ENCODE measurements at regions not wholly inside any gene's neighbourhood (a gene's known extent, or its start where the extent isn't known, plus 50 kb on each side); places are given as distances from the start of the nearest gene placed in this dataset.

GRCh38 chr5:93249651-93250289 lies 331.2 kb downstream of the NR2F1-AS1 start:
- no peak for DNase-seq
- no peak overlapping the region for H3K4me3 Mint-ChIP-seq
- no peak for ATAC-seq (ENCODE audit: low read depth in 2 of 2)
- H3K36me3 Mint-ChIP-seq, result no peaks in the 10 kb centered on the region
- peaks cover 0 to 5% (median 0%) of the 10 kb centered on the region in 7 donors for H3K9me3 Mint-ChIP-seq
- H3K4me1 Mint-ChIP-seq, result no peaks in the 10 kb centered on the region
- no peak overlapping the region for H3K27ac Mint-ChIP-seq
- no peaks in the 10 kb centered on the region for H3K27me3 Mint-ChIP-seq

DNA sequence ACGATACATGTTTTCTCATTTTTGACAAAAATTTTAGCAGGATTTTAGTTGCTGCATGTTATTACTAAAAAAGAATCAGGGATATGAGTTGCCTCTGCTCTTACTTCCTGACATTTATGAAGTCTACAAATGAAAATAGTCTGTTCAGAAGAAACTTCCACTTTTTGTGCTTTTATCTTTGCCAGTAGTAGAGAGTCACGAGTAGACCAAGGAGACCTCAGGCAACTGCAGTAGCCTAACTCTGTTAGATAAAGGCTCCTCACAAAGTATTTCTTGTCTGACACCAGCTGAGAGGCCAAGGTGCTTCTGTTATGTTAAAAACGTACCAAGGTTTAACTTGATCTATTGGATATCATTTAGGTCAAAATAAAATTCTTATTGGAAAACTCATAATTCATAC lies 333.9 kb downstream of the NR2F1-AS1 start:
- Mint-ChIP-seq H3K27ac (peak overlapping the region in 1 of 6 donors; percentile 21), H3K9me3 (no peaks in the 10 kb centered on the region), H3K4me1 (no peaks in the 10 kb centered on the region), H3K27me3 (no peaks in the 10 kb centered on the region), H3K4me3 (no peak overlapping the region), H3K36me3 (no peaks in the 10 kb centered on the region)
- DNase-seq (no peak), ATAC-seq (ENCODE audit: low read depth in 2 of 2) (no peak)

- H3K36me3 Mint-ChIP-seq, result no peaks in the 10 kb centered on the region
- DNase-seq (no peak), ATAC-seq (ENCODE audit: low read depth in 2 of 2) (no peak)
- H3K27me3 Mint-ChIP-seq, result no peaks in the 10 kb centered on the region
- no peaks in the 10 kb centered on the region for H3K9me3 Mint-ChIP-seq
- no peak overlapping the region for H3K27ac Mint-ChIP-seq
- no peak overlapping the region for H3K4me3 Mint-ChIP-seq
- no peaks in the 10 kb centered on the region for H3K4me1 Mint-ChIP-seq
Observed at GRCh38 chr5:93246090-93246855, 334.7 kb downstream of the NR2F1-AS1 start.

DNA sequence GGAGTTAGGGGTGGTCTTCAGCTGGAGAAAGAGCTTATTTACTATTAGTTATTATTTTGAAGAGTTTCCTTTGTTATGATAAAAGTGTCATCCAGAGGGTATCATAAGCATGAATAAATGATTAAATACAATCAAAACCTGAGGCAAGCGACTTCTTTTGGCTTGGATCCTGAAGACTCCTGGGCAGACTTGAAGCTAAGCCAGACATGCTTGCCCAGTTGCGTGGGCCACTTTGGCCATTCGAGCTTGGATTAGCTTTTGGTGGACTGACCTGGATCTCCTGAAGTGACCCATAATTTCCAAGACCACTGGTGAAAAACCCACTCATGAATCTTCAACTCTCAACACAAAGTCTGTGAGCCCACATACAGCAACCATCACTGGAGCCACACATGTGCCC lies 335.8 kb downstream of the NR2F1-AS1 start:
- no peaks in the 10 kb centered on the region for H3K4me1 Mint-ChIP-seq
- H3K9me3 Mint-ChIP-seq, result no peaks in the 10 kb centered on the region
- ATAC-seq (ENCODE audit: low read depth in 2 of 2) (no peak), DNase-seq (no peak)
- no peaks in the 10 kb centered on the region for H3K27me3 Mint-ChIP-seq
- H3K36me3 Mint-ChIP-seq, result no peaks in the 10 kb centered on the region
- H3K27ac Mint-ChIP-seq, result no peak overlapping the region
- no peak overlapping the region for H3K4me3 Mint-ChIP-seq

GRCh38 chr5:93243481-93243880 lies 337.5 kb downstream of the NR2F1-AS1 start:
- Mint-ChIP-seq H3K9me3 (peaks cover 0 to 7% (median 0%) of the 10 kb centered on the region in 7 donors), H3K27me3 (no peaks in the 10 kb centered on the region), H3K4me3 (no peak overlapping the region), H3K36me3 (no peaks in the 10 kb centered on the region), H3K27ac (no peak overlapping the region), H3K4me1 (no peaks in the 10 kb centered on the region)
- ATAC-seq (ENCODE audit: low read depth in 2 of 2), result no peak
- DNase-seq, result no peak

DNA sequence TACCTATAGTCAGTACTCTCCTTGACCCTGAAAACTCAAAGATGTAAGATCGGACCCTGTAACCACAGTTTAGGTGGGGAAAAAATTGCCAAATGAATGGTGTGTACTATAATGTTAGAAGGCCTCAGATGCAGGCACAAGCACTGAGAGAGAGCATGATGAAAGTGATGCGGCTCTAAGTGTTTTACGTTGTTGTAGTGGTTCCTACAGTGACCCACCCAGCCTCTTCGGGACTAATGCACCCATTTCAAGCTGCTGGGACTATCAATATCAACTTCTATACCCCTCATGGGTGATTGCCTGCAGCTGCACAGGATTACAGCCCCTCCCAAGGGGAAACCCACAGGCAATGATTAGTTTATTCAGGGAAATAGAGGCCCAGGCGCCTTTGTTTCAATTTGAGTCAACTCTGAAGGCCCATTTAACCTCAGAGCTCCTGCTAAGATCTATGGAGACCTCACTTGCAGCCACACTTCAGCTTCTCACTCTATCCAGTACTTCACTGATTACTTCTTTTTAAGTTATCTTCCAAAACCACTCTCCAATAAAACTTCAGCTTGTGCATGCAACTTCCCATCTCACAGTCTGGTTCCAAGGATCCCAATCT lies 340.7 kb downstream of the NR2F1-AS1 start:
- H3K36me3 Mint-ChIP-seq, result no peaks in the 10 kb centered on the region
- no peaks in the 10 kb centered on the region for H3K4me1 Mint-ChIP-seq
- ATAC-seq (ENCODE audit: low read depth in 2 of 2) (no peak), DNase-seq (no peak)
- H3K9me3 Mint-ChIP-seq, result peaks cover 0 to 13% (median 0%) of the 10 kb centered on the region in 7 donors
- no peak overlapping the region for H3K4me3 Mint-ChIP-seq
- peak overlapping the region in 1 of 6 donors; percentile 35 for H3K27ac Mint-ChIP-seq
- H3K27me3 Mint-ChIP-seq, result no peaks in the 10 kb centered on the region

DNA sequence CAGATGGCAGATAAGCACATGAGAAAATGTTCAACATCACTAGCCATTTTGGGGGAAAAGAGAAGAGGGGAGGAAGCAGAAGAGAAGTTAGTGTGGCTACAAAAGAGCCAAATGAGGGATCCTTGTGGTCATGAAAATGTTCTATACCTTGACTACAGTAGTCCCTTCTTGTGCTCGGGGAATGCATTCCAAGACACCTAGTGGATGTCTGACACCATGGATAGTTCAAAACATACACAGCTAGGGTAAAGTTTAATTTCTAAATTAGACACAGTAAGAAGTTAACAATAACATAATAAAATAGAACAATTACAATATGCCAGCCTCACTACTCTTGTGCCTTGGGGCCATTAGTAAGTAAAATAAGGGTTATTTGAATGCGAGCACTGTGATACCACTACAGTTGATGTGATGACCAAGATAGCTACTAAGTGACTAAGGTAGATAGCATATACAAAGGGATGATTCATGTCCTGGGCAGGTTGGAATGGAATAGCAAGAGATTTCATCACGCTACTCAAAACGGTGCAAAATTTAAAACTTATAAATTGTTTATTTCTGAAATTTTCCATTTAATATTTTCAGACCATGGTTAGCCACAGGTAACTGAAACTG lies 344.1 kb downstream of the NR2F1-AS1 start:
- Mint-ChIP-seq H3K36me3 (no peaks in the 10 kb centered on the region), H3K4me3 (no peak overlapping the region), H3K9me3 (peaks cover 0 to 19% (median 0%) of the 10 kb centered on the region in 7 donors), H3K27ac (no peak overlapping the region), H3K4me1 (no peaks in the 10 kb centered on the region), H3K27me3 (no peaks in the 10 kb centered on the region)
- ATAC-seq (ENCODE audit: low read depth in 2 of 2), result no peak
- no peak for DNase-seq

- H3K27ac Mint-ChIP-seq, result no peak overlapping the region
- peaks cover 0 to 19% (median 0%) of the 10 kb centered on the region in 7 donors for H3K9me3 Mint-ChIP-seq
- no peaks in the 10 kb centered on the region for H3K4me1 Mint-ChIP-seq
- no peaks in the 10 kb centered on the region for H3K27me3 Mint-ChIP-seq
- ATAC-seq (ENCODE audit: low read depth in 2 of 2), result no peak
- no peaks in the 10 kb centered on the region for H3K36me3 Mint-ChIP-seq
- H3K4me3 Mint-ChIP-seq, result no peak overlapping the region
- DNase-seq, result no peak
Observed at GRCh38 chr5:93235761-93236160, 345.3 kb downstream of the NR2F1-AS1 start.

GRCh38 chr5:93226202-93226735 lies 354.8 kb downstream of the NR2F1-AS1 start:
- Mint-ChIP-seq H3K4me3 (no peak overlapping the region), H3K36me3 (no peaks in the 10 kb centered on the region), H3K9me3 (peaks cover 0 to 5% (median 0%) of the 10 kb centered on the region in 7 donors), H3K27me3 (no peaks in the 10 kb centered on the region), H3K27ac (no peak overlapping the region), H3K4me1 (no peaks in the 10 kb centered on the region)
- no peak for ATAC-seq (ENCODE audit: low read depth in 2 of 2)
- DNase-seq, result no peak

- Mint-ChIP-seq H3K36me3 (no peaks in the 10 kb centered on the region), H3K4me3 (no peak overlapping the region), H3K4me1 (no peaks in the 10 kb centered on the region), H3K27ac (no peak overlapping the region), H3K27me3 (no peaks in the 10 kb centered on the region), H3K9me3 (peaks cover 0 to 5% (median 0%) of the 10 kb centered on the region in 7 donors)
- DNase-seq (no peak), ATAC-seq (ENCODE audit: low read depth in 2 of 2) (no peak)
Observed at GRCh38 chr5:93225748-93226147, 355.3 kb downstream of the NR2F1-AS1 start.

GRCh38 chr5:93224624-93225023 lies 356.4 kb downstream of the NR2F1-AS1 start:
- no peak for DNase-seq
- no peak overlapping the region for H3K27ac Mint-ChIP-seq
- no peaks in the 10 kb centered on the region for H3K27me3 Mint-ChIP-seq
- peaks cover 0 to 5% (median 0%) of the 10 kb centered on the region in 7 donors for H3K9me3 Mint-ChIP-seq
- no peaks in the 10 kb centered on the region for H3K4me1 Mint-ChIP-seq
- ATAC-seq (ENCODE audit: low read depth in 2 of 2), result no peak
- no peaks in the 10 kb centered on the region for H3K36me3 Mint-ChIP-seq
- no peak overlapping the region for H3K4me3 Mint-ChIP-seq

DNA sequence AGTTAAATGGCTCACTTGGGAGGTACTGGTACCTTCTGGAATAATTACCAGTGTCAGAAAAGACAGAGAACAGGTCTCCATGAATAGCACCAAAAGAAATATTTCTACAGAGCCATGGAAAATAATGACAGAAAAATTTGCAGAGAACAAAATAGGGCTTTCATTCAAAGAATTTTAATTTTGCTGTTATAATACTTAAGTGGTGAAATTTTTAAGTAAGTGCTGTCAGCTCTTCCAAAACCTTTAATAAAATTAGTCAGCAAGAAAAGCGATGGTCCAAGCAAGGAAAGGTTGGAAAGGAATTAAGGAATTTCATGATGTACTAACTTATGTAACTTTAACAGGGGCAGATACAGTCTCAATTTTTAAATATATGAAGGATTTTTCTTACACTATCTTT lies 359.2 kb downstream of the NR2F1-AS1 start:
- no peak for ATAC-seq (ENCODE audit: low read depth in 2 of 2)
- Mint-ChIP-seq H3K9me3 (peaks cover 0 to 5% (median 0%) of the 10 kb centered on the region in 7 donors), H3K4me3 (no peak overlapping the region)

DNA sequence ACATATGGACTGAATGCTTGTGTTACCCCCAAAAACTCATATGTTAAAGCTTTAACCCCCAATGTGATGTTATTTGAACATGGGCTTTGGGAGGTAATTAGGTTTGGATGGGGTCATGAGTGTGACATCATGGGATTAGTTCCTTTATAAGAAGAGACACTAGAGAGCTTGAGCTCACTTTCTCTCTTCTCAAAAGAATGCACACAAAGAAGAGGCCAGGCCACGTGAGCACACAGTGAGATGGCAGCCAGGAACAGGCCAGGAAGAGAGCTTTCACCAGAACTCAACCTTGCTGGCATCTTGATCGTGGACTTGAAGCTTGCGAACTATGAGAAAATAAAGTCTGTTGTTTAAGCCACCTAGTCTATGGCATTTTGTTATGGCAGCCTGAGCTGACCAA lies 360.6 kb downstream of the NR2F1-AS1 start:
- ATAC-seq (ENCODE audit: low read depth in 2 of 2) (no peak), DNase-seq (no peak)
- no peak overlapping the region for H3K4me3 Mint-ChIP-seq
- peaks cover 0 to 3% (median 0%) of the 10 kb centered on the region in 7 donors for H3K9me3 Mint-ChIP-seq
- no peak overlapping the region for H3K27ac Mint-ChIP-seq
- H3K36me3 Mint-ChIP-seq, result no peaks in the 10 kb centered on the region
- H3K4me1 Mint-ChIP-seq, result no peaks in the 10 kb centered on the region
- no peaks in the 10 kb centered on the region for H3K27me3 Mint-ChIP-seq

More for the DNA sequence above, 359.2 kb downstream of the NR2F1-AS1 start:
- Mint-ChIP-seq H3K27me3 (no peaks in the 10 kb centered on the region), H3K27ac (no peak overlapping the region), H3K4me1 (no peaks in the 10 kb centered on the region), H3K36me3 (no peaks in the 10 kb centered on the region)
- no peak for DNase-seq
